ENCODE measurements at regions not wholly inside any gene's neighbourhood (a gene's known extent, or its start where the extent isn't known, plus 50 kb on each side); places are given as distances from the start of the nearest gene placed in this dataset.
A peak's percentile ranks its signal among the peaks of the same experiment; 100 is the strongest.
"Not testable (repeated sequence)": the region's sequence is repeated elsewhere in the genome, so short reads cannot be mapped to it uniquely, and the experiment has no call there.

DNA sequence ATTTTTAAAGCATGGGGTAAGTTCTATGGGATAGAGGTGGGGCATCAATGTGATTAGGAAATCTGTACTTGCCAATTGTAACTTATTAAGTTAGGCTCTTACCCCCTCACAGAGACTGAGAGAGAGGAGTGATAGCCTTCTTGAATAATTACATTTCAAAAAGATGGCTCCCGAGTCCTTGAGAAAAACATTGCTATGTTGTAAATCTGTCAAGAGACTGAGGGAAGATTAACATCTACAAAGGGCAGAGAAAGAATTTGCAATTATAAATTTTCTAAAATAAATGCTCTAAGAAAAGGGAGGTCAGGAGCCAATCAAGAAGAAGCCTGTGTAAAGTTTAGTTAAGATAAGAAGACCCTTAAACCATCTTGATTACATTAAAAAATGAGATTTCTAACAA, 1570.8 kb downstream of the OLFM4 start:
- Mint-ChIP-seq H3K4me1 (no peaks in the 10 kb centered on the region), H3K9me3 (peaks cover 2 to 7% (median 2%) of the 10 kb centered on the region in 3 donors), H3K27me3 (no peaks in the 10 kb centered on the region), H3K27ac (no peak overlapping the region), H3K36me3 (peaks cover under 1% of the 10 kb centered on the region), H3K4me3 (no peak overlapping the region)

DNA sequence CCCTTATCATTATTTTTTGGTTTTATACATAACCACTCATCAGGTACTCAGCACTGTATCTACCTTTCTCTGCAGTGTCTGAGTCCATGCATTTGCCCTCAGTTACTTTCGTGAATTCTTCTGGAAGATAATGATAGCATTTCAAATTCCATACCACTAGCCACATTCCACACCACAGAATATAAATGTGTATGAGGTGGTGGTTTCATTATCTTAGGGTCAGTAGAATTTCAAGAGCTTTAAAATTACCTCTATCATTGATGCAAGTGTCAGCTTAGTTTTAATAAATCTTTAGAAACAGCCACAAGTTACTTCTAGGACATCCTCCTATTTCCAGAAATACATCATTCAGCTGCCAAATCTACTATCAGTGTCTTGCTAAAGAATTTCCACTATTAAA, 1578.3 kb downstream of the OLFM4 start:
- Mint-ChIP-seq H3K9me3 (peaks cover 2 to 7% (median 2%) of the 10 kb centered on the region in 3 donors), H3K4me3 (no peak overlapping the region), H3K27me3 (no peaks in the 10 kb centered on the region), H3K36me3 (no peaks in the 10 kb centered on the region), H3K27ac (no peak overlapping the region), H3K4me1 (no peaks in the 10 kb centered on the region)

- Mint-ChIP-seq H3K4me3 (no peak overlapping the region), H3K27ac (no peak overlapping the region), H3K4me1 (no peaks in the 10 kb centered on the region), H3K9me3 (peaks cover 0 to 7% (median 2%) of the 10 kb centered on the region in 3 donors), H3K27me3 (no peaks in the 10 kb centered on the region), H3K36me3 (no peaks in the 10 kb centered on the region)
Measured at GRCh38 chr13:54607421-54607820, 1578.8 kb downstream of the OLFM4 start.

DNA sequence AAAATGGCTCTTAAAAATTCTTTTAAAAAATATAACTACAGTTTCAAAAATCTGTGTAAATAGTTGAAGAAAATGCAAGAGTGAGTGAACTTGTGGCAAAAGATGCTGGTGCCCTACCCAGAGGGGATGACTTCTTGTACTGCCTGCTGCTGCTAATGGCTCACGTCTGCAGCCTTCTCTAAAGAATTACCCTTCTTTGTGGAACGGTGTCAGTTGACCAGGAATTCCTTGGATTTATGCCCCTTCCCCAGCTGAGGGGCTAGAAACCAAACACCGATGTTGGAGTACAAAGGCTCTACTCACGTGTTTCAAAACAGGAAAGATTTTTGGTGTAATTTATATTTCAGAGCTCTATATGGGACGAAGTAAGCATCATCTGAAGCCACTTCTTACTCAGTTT, 1582.8 kb downstream of the OLFM4 start:
- H3K9me3 Mint-ChIP-seq = peaks cover 0 to 10% (median 4%) of the 10 kb centered on the region in 3 donors
- H3K27ac Mint-ChIP-seq = no peak overlapping the region
- no peaks in the 10 kb centered on the region for H3K36me3 Mint-ChIP-seq
- H3K27me3 Mint-ChIP-seq = no peaks in the 10 kb centered on the region
- H3K4me3 Mint-ChIP-seq = no peak overlapping the region
- no peaks in the 10 kb centered on the region for H3K4me1 Mint-ChIP-seq

DNA sequence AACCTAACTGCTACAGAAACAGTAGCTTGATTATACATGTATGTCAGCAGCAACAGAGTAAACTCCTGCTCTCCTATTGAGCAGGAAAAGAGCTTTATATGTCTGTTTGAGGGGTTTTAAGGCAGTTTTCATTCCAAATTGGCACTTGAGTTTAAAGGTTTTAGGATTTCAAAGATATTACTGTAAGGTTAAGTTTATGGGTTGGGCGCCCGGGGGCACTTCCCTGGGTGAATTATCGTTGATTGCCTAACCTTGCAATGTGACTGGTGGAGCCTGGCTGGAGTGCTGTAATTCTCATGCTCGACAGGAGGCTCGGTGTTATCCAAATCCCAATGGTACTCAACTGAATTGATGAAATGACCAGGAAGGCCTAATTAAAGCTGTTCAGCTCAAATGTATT, 1586.1 kb downstream of the OLFM4 start:
- Mint-ChIP-seq H3K36me3 (no peaks in the 10 kb centered on the region), H3K27ac (no peak overlapping the region), H3K9me3 (peaks cover 0 to 18% (median 4%) of the 10 kb centered on the region in 3 donors), H3K27me3 (no peaks in the 10 kb centered on the region), H3K4me1 (no peaks in the 10 kb centered on the region), H3K4me3 (no peak overlapping the region)

DNA sequence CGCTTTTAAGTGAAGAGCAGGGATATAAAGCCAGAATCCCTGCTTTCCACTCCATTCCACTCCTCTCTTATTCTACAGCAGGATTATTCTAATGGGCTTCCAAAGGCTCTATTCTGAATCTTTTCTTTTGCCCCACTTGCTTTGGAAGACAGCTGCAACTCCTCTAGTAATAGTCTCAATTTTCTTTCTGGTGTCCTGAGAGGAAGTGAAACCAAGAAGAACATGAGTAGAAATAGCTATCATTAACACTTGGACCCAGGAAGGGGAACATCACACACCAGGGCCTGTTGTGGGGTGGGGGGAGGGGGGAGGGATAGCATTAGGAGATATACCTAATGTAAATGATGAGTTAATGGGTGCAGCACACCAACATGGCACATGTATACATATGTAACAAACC, 1597.9 kb downstream of the OLFM4 start:
- not testable (repeated sequence) for H3K4me3 Mint-ChIP-seq, H3K27me3 Mint-ChIP-seq, H3K27ac Mint-ChIP-seq, H3K9me3 Mint-ChIP-seq, H3K36me3 Mint-ChIP-seq, H3K4me1 Mint-ChIP-seq

DNA sequence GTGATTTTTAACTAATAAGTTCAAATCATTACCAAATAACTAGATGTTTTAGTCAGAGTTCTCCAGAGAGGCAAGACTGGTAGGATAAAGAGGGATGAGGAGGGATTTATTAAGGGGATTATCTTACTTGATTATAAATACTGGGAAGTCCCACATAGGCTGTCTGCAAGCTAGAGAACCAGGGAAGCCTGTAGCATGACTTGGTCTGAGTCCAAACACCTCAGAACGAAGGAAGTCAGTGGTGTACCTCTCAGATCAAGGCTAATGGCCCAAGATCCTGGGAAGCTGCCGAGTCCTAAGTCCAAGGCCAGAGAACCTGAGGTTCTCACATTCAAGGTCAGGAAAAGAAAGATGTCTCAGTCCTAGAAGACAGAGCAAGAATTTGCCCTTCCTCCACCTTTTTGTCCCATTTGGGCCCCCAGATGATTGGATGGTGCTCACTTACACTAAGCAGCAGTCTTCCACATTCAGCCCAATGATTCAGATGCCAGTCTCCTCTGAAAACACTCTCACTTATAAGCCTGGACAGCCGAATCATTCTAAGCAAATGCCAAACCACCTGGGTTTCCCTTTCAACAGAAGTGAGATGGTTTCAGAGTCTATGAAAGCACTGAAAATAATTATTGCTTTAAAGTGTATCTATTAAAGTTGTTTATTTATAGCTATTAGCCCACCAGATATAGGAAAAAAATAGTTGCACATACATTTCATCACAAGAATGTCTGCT, 1599.2 kb downstream of the OLFM4 start:
- Mint-ChIP-seq H3K36me3 (no peaks in the 10 kb centered on the region), H3K27me3 (no peaks in the 10 kb centered on the region), H3K4me3 (no peak overlapping the region), H3K9me3 (peaks cover 0 to 11% (median 5%) of the 10 kb centered on the region in 3 donors), H3K4me1 (no peaks in the 10 kb centered on the region), H3K27ac (no peak overlapping the region)

DNA sequence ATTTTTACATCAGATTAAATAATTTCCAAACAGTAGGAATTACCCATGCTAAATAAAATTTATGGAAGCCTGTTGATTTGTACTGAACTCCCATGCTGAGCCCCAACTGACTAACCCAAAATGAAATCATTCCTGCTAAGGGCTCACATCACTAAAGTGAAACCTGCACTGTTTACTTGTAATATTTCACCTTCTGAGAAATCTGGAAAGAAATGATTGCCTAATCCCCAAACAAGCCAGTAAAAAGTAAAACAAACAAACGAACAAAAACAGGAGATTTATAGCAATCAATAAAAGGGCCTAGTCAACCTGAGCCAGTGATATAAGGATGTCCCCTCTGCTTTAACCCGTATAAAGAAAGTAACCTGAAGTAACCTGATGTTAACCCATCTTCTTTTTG, 1599.8 kb downstream of the OLFM4 start:
- Mint-ChIP-seq H3K4me1 (no peaks in the 10 kb centered on the region), H3K27me3 (no peaks in the 10 kb centered on the region), H3K36me3 (no peaks in the 10 kb centered on the region), H3K4me3 (no peak overlapping the region), H3K9me3 (peaks cover 0 to 11% (median 5%) of the 10 kb centered on the region in 3 donors), H3K27ac (no peak overlapping the region)

- Mint-ChIP-seq H3K4me3 (no peak overlapping the region), H3K4me1 (no peaks in the 10 kb centered on the region), H3K9me3 (peaks cover 3 to 13% (median 8%) of the 10 kb centered on the region in 3 donors), H3K36me3 (no peaks in the 10 kb centered on the region), H3K27ac (peak overlapping the region in 1 of 3 donors; percentile 64), H3K27me3 (no peaks in the 10 kb centered on the region)
Measured at GRCh38 chr13:54633456-54633855, 1604.8 kb downstream of the OLFM4 start.

DNA sequence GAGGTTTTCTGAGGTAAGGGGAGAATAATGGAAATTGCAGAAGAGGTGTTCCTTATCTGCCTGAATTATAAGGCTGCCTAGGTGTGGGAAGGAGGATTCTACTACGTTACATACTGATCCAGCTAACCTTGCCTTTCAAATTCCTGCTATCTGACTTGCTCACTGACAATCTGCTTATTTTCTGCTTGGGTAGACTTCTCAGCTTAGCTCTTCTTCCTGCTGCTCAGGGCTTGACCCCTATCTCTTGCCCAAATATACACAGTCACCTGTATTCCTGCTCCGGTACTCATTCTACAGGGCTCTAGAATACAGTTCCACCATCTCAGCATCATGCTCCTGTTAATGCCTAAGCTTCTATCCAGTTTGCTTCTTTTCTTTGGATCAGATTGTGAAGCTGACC, 1607.6 kb downstream of the OLFM4 start:
- no peaks in the 10 kb centered on the region for H3K27me3 Mint-ChIP-seq
- no peaks in the 10 kb centered on the region for H3K36me3 Mint-ChIP-seq
- peaks cover 5 to 9% (median 6%) of the 10 kb centered on the region in 3 donors for H3K9me3 Mint-ChIP-seq
- no peak overlapping the region for H3K4me3 Mint-ChIP-seq
- no peaks in the 10 kb centered on the region for H3K4me1 Mint-ChIP-seq
- no peak overlapping the region for H3K27ac Mint-ChIP-seq

- no peaks in the 10 kb centered on the region for H3K36me3 Mint-ChIP-seq
- peaks cover 3 to 9% (median 3%) of the 10 kb centered on the region in 3 donors for H3K9me3 Mint-ChIP-seq
- no peak overlapping the region for H3K27ac Mint-ChIP-seq
- H3K27me3 Mint-ChIP-seq = no peaks in the 10 kb centered on the region
- no peaks in the 10 kb centered on the region for H3K4me1 Mint-ChIP-seq
- H3K4me3 Mint-ChIP-seq = no peak overlapping the region
Measured at GRCh38 chr13:54637366-54637765, 1608.8 kb downstream of the OLFM4 start.

GRCh38 chr13:54640719-54641118, 1612.1 kb downstream of the OLFM4 start:
- Mint-ChIP-seq H3K27ac (no peak overlapping the region), H3K4me1 (no peaks in the 10 kb centered on the region), H3K36me3 (no peaks in the 10 kb centered on the region), H3K4me3 (no peak overlapping the region), H3K9me3 (peaks cover 0 to 8% (median 3%) of the 10 kb centered on the region in 3 donors), H3K27me3 (no peaks in the 10 kb centered on the region)

DNA sequence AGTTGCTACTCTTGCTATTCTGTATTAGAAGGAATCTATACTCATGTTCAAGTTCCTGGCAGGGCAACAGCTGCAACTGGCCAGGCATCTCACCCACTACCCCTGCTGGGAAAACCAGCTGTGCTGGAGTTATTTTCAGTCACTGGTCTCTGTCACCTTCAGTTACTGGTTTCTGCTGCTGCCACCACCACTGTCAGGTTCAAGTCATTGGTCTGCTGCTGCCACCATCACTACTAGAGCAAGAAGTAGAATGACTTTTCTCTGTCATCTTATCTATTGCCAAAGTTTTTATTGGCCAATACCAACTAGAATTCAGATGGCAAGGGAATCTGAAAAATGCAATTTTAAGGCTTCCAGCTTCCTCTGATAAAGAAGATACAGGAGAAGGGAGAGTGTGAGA, 1615.2 kb downstream of the OLFM4 start:
- Mint-ChIP-seq H3K4me3 (no peak overlapping the region), H3K27ac (no peak overlapping the region), H3K36me3 (no peaks in the 10 kb centered on the region), H3K9me3 (peaks cover 0 to 4% (median 0%) of the 10 kb centered on the region in 3 donors), H3K27me3 (no peaks in the 10 kb centered on the region), H3K4me1 (no peaks in the 10 kb centered on the region)

GRCh38 chr13:54647275-54647674, 1618.7 kb downstream of the OLFM4 start:
- Mint-ChIP-seq H3K9me3 (peaks cover 0 to 12% (median 4%) of the 10 kb centered on the region in 3 donors), H3K27ac (no peak overlapping the region), H3K27me3 (no peaks in the 10 kb centered on the region), H3K36me3 (no peaks in the 10 kb centered on the region), H3K4me3 (no peak overlapping the region), H3K4me1 (no peaks in the 10 kb centered on the region)

DNA sequence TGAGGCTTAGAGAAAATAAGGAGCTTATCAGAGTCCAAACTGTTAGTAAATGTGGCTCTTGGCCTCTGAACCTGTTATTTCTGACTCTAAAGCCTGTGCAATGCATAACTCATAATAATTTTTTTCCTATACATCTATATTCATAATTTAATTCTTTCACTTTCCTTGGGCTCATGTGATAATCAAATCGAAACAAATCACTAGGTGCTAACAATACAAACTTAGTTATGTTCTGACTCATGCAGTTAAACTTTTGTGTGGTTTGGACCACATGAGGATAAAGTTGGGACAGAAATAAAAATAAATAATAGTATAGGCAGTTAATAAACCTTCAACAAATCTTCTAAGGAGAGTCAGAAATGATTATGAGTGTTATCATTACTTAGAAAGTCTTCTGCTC, 1629.0 kb downstream of the OLFM4 start:
- Mint-ChIP-seq H3K9me3 (peaks cover 0 to 8% (median 4%) of the 10 kb centered on the region in 3 donors), H3K27me3 (no peaks in the 10 kb centered on the region), H3K27ac (no peak overlapping the region), H3K36me3 (no peaks in the 10 kb centered on the region), H3K4me1 (no peaks in the 10 kb centered on the region), H3K4me3 (no peak overlapping the region)

- Mint-ChIP-seq H3K36me3 (peaks cover 1% of the 10 kb centered on the region), H3K4me1 (no peaks in the 10 kb centered on the region), H3K9me3 (peaks cover 0 to 8% (median 2%) of the 10 kb centered on the region in 3 donors), H3K27ac (no peak overlapping the region), H3K4me3 (no peak overlapping the region), H3K27me3 (no peaks in the 10 kb centered on the region)
Measured at GRCh38 chr13:54658771-54659170, 1630.2 kb downstream of the OLFM4 start.

Measured in IgD-negative memory B cell (primary cell).